HL-60 (cell line): ENCODE measurements at regions not wholly inside any gene's neighbourhood (a gene's known extent, or its start where the extent isn't known, plus 50 kb on each side); places are given as distances from the start of the nearest gene placed in this dataset.
A peak's percentile ranks its signal among the peaks of the same experiment; 100 is the strongest.

ENCODE experiments used
- DNase-seq, 2 experiments: peaks; one replicate each; pipeline ENCODE4 v3.0.0-alpha.2; 2010 to 2020; ENCODE audit warnings: low read depth in 1 of 2, low spot score in 1 of 2
- H3K27ac ChIP-seq: fragments of 250-450 bp; sonication (Bioruptor Pico); replicated peaks from 2 replicates; pipeline ENCODE4 v1.5.1; 2020; ENCODE audit warnings: mild to moderate bottlenecking, moderate library complexity
- H3K27me3 ChIP-seq: fragments of 250-450 bp; sonication (Bioruptor Pico); 2 replicates; pipeline ENCODE4 v1.5.1; 2021; ENCODE audit warnings: mild to moderate bottlenecking, moderate library complexity; ENCODE audit not compliant: insufficient read depth, poor library complexity, severe bottlenecking
- H3K4me3 ChIP-seq: replicated peaks from 2 replicates; pipeline ENCODE4 v1.5.1; 2011; ENCODE audit warnings: mild to moderate bottlenecking, control low read depth, low read length; ENCODE audit not compliant: insufficient read depth
- CTCF ChIP-seq: IDR thresholded peaks from one replicate; pipeline ENCODE4 v1.5.1; 2011; ENCODE audit warnings: low read length, control low read depth, inconsistent platforms; ENCODE audit not compliant: insufficient read depth
- GABPA ChIP-seq: IDR thresholded peaks from 2 replicates; pipeline ENCODE4 v1.6.1; 2012; ENCODE audit warnings: low read depth
- POLR2AphosphoS5 ChIP-seq: IDR thresholded peaks from 2 replicates; pipeline ENCODE4 v1.6.1; 2012; ENCODE audit warnings: low read depth
- REST ChIP-seq: IDR thresholded peaks from 2 replicates; pipeline ENCODE4 v1.6.1; 2012; ENCODE audit warnings: low read depth; ENCODE audit not compliant: insufficient replicate concordance
- SPI1 ChIP-seq: IDR thresholded peaks from 2 replicates; pipeline ENCODE4 v1.6.1; 2012; ENCODE audit warnings: low read depth, mild to moderate bottlenecking, borderline replicate concordance

- DNase-seq, result no peak
- TF ChIP-seq POLR2AphosphoS5, result no peak
- TF ChIP-seq REST, result no peak
- no peak for TF ChIP-seq SPI1
- TF ChIP-seq GABPA, result no peak
- TF ChIP-seq CTCF, result no peak
- Histone ChIP-seq H3K27me3 (no peaks in the 10 kb centered on the region), H3K4me3 (no peak overlapping the region), H3K27ac (no peak overlapping the region)
Measured at GRCh38 chr4:81746071-81746470, 274.4 kb upstream of the RASGEF1B start.

GRCh38 chr4:81745050-81745449 is 273.3 kb upstream of the RASGEF1B start:
- DNase-seq, result peak in 1 of 2 experiments; percentile 15
- no peak overlapping the region for H3K4me3 ChIP-seq
- TF ChIP-seq REST (no peak), SPI1 (peak; percentile 84)
- no peak overlapping the region for H3K27ac ChIP-seq
- H3K27me3 ChIP-seq, result no peaks in the 10 kb centered on the region

GRCh38 chr4:81743731-81744435 is 272.2 kb upstream of the RASGEF1B start:
- no peak for TF ChIP-seq CTCF
- no peak for TF ChIP-seq GABPA
- no peak for TF ChIP-seq SPI1
- TF ChIP-seq REST, result no peak
- no peak for TF ChIP-seq POLR2AphosphoS5
- no peak overlapping the region for H3K4me3 ChIP-seq
- DNase-seq, result no peak
- no peaks in the 10 kb centered on the region for H3K27me3 ChIP-seq
- H3K27ac ChIP-seq, result no peak overlapping the region
